IMR-90 (cell line): ENCODE measurements at regions not wholly inside any gene's neighbourhood (a gene's known extent, or its start where the extent isn't known, plus 50 kb on each side); places are given as distances from the start of the nearest gene placed in this dataset.

Source experiments
- ATAC-seq: fragments of 200-7000 bp; cut with Tn5 transposase; 2 replicates; pipeline ENCODE4 v1.9.1; 2020; ENCODE audit warnings: low read depth, mild to moderate bottlenecking, moderate library complexity
- BruUV-seq: library from RNA; stranded (reverse); fragments of 400-500 nt; replicated peaks from 2 replicates; lab custom pipeline; 2021; lab: Mats Ljungman, UMichigan
- CTCF ChIA-PET: fragments of 300-600 bp; formaldehyde crosslinking; extraction: SDS; loops from one replicate; lab custom pipeline; 2021; ENCODE audit warnings: antibody characterized with exemption; lab: Yijun Ruan, JAX
- POLR2A ChIA-PET: fragments of 300-600 bp; sonication (Branson Sonifier 250); formaldehyde crosslinking; loops from one replicate; lab custom pipeline; 2022; ENCODE audit warnings: antibody characterized with exemption; ENCODE audit not compliant: unreplicated experiment; lab: Charles Lee
- DNase-seq: peaks from one replicate; pipeline ENCODE4 v3.0.0; 2013
- H2AFZ ChIP-seq: replicated peaks from 2 replicates; pipeline ENCODE3; 2013; ENCODE audit warnings: low read length, mild to moderate bottlenecking; ENCODE audit not compliant: poor library complexity
- H2AK5ac ChIP-seq: 2 replicates; pipeline ENCODE4 v1.6.1; 2013; ENCODE audit warnings: low read depth, low read length, inconsistent platforms
- H2AK9ac ChIP-seq: replicated peaks from 2 replicates; pipeline ENCODE3; 2013; ENCODE audit warnings: mild to moderate bottlenecking, low read depth, low read length, moderate library complexity; ENCODE audit not compliant: poor library complexity
- H2BK120ac ChIP-seq: 2 replicates; pipeline ENCODE4 v1.6.1; 2013; ENCODE audit warnings: low read depth, low read length, inconsistent platforms
- H2BK15ac ChIP-seq: 3 replicates; pipeline ENCODE4 v1.6.1; 2013; ENCODE audit warnings: low read depth, low read length, inconsistent platforms
- H2BK20ac ChIP-seq: 2 replicates; pipeline ENCODE4 v1.6.1; 2013; ENCODE audit warnings: low read depth, mild to moderate bottlenecking, inconsistent platforms, low read length, moderate library complexity
- H2BK5ac ChIP-seq: 2 replicates; pipeline ENCODE4 v1.6.1; 2013; ENCODE audit warnings: mild to moderate bottlenecking, low read depth, low read length, inconsistent platforms; ENCODE audit not compliant: poor library complexity, severe bottlenecking
- H3K14ac ChIP-seq: replicated peaks from 2 replicates; pipeline ENCODE4 v1.6.1; 2013; ENCODE audit warnings: low read depth, low read length, inconsistent platforms
- H3K18ac ChIP-seq: 2 replicates; pipeline ENCODE4 v1.6.1; 2013; ENCODE audit warnings: low read depth, low read length, control low read depth
- H3K23ac ChIP-seq: 2 replicates; pipeline ENCODE4 v1.6.1; 2013; ENCODE audit warnings: low read depth, low read length, inconsistent platforms
- H3K27ac ChIP-seq: 2 replicates; pipeline ENCODE4 v1.5.1; 2013; ENCODE audit warnings: mild to moderate bottlenecking, control low read depth, low read length; ENCODE audit not compliant: insufficient read depth
- H3K27me3 ChIP-seq: 2 replicates; pipeline ENCODE4 v1.6.1; 2013; ENCODE audit warnings: low read length; ENCODE audit not compliant: control insufficient read depth, insufficient read depth
- H3K36me3 ChIP-seq: 2 replicates; pipeline ENCODE4 v1.6.1; 2013; ENCODE audit warnings: low read length, mixed read lengths; ENCODE audit not compliant: control insufficient read depth, insufficient read depth
- H3K4ac ChIP-seq: 2 replicates; pipeline ENCODE4 v1.6.1; 2013; ENCODE audit warnings: low read depth, low read length, inconsistent platforms
- H3K4me1 ChIP-seq: 2 replicates; pipeline ENCODE4 v1.6.1; 2013; ENCODE audit warnings: low read length, mixed read lengths; ENCODE audit not compliant: control insufficient read depth, insufficient read depth
- H3K4me2 ChIP-seq: 2 replicates; pipeline ENCODE4 v1.6.1; 2013; ENCODE audit warnings: low read depth, mild to moderate bottlenecking, control low read depth, low read length, moderate library complexity
- H3K4me3 ChIP-seq: 2 replicates; pipeline ENCODE4 v1.5.1; 2013; ENCODE audit warnings: low read depth, mild to moderate bottlenecking, control low read depth, low read length, moderate library complexity; ENCODE audit not compliant: insufficient read depth
- H3K56ac ChIP-seq: 2 replicates; pipeline ENCODE4 v1.6.1; 2013; ENCODE audit warnings: low read length, inconsistent platforms; ENCODE audit not compliant: insufficient read depth; ENCODE audit errors: extremely low read depth
- H3K79me1 ChIP-seq, 2 experiments: 2 replicates each; pipeline ENCODE4 v1.6.1; 2013; ENCODE audit warnings: low read length in 2 of 2, inconsistent platforms in 1 of 2, low read depth in 1 of 2
- H3K9ac ChIP-seq: 2 replicates; pipeline ENCODE4 v1.6.1; 2013; ENCODE audit warnings: low read depth, low read length, control low read depth
- H3K9me1 ChIP-seq: 2 replicates; pipeline ENCODE4 v1.6.1; 2013; ENCODE audit warnings: low read length, inconsistent platforms; ENCODE audit not compliant: insufficient read depth
- H3K9me3 ChIP-seq: 2 replicates; pipeline ENCODE4 v1.6.1; 2013; ENCODE audit warnings: low read length; ENCODE audit not compliant: control insufficient read depth, insufficient read depth
- H4K20me1 ChIP-seq: 2 replicates; pipeline ENCODE4 v1.6.1; 2013; ENCODE audit warnings: low read length, inconsistent platforms; ENCODE audit not compliant: insufficient read depth
- H4K5ac ChIP-seq: 2 replicates; pipeline ENCODE4 v1.6.1; 2013; ENCODE audit warnings: mild to moderate bottlenecking, low read depth, low read length, control low read depth
- H4K8ac ChIP-seq, 2 experiments: 2 replicates each; pipeline ENCODE4 v1.6.1; 2013; ENCODE audit warnings: low read depth in 2 of 2, low read length in 2 of 2, control low read depth in 1 of 2, inconsistent platforms in 1 of 2
- H4K91ac ChIP-seq: 2 replicates; pipeline ENCODE4 v1.6.1; 2013; ENCODE audit warnings: low read depth, low read length, inconsistent platforms; ENCODE audit not compliant: insufficient read depth
- BHLHE40 ChIP-seq: fragments of 150-350 bp; IDR thresholded peaks from 2 replicates; pipeline ENCODE4 v1.6.1; 2016; ENCODE audit warnings: mild to moderate bottlenecking, low read depth, low read length
- CEBPB ChIP-seq: IDR thresholded peaks from 2 replicates; pipeline ENCODE4 v1.6.1; 2012; ENCODE audit warnings: low read depth, low read length, improper control_type of control experiment
- CHD1 ChIP-seq: IDR thresholded peaks from 2 replicates; pipeline ENCODE4 v1.6.1; 2012; ENCODE audit warnings: low read depth, low read length, improper control_type of control experiment
- CTCF ChIP-seq: conservative IDR thresholded peaks from 2 replicates; pipeline ENCODE4 v1.5.1; 2012; ENCODE audit warnings: mild to moderate bottlenecking, low read depth, low read length, improper control_type of control experiment
- ELK1 ChIP-seq: fragments of 150-350 bp; IDR thresholded peaks from 2 replicates; pipeline ENCODE4 v1.6.1; 2016; ENCODE audit warnings: low read depth, mild to moderate bottlenecking, low read length, moderate library complexity, borderline replicate concordance
- FOS ChIP-seq: fragments of 150-350 bp; IDR thresholded peaks from 2 replicates; pipeline ENCODE4 v1.6.1; 2016; ENCODE audit warnings: low read depth, low read length
- MAFK ChIP-seq: IDR thresholded peaks from 2 replicates; pipeline ENCODE4 v1.6.1; 2012; ENCODE audit warnings: low read depth, low read length, improper control_type of control experiment
- MAZ ChIP-seq: IDR thresholded peaks from 2 replicates; pipeline ENCODE4 v1.6.1; 2012; ENCODE audit warnings: low read depth, mild to moderate bottlenecking, low read length, improper control_type of control experiment, moderate library complexity, borderline replicate concordance
- MXI1 ChIP-seq: IDR thresholded peaks from 2 replicates; pipeline ENCODE4 v1.6.1; 2012; ENCODE audit warnings: low read depth, mild to moderate bottlenecking, low read length, moderate library complexity, borderline replicate concordance
- NFE2L2 ChIP-seq: fragments of 150-350 bp; IDR thresholded peaks from 2 replicates; pipeline ENCODE4 v1.6.1; 2016; ENCODE audit warnings: low read depth, mild to moderate bottlenecking, low read length
- POLR2A ChIP-seq: IDR thresholded peaks from 2 replicates; pipeline ENCODE4 v1.6.1; 2012; ENCODE audit warnings: mild to moderate bottlenecking, low read depth, low read length
- RAD21 ChIP-seq: IDR thresholded peaks from 2 replicates; pipeline ENCODE4 v1.6.1; 2012; ENCODE audit warnings: low read length, improper control_type of control experiment
- RCOR1 ChIP-seq: IDR thresholded peaks from 2 replicates; pipeline ENCODE4 v1.6.1; 2012; ENCODE audit warnings: mild to moderate bottlenecking, low read length, improper control_type of control experiment; ENCODE audit not compliant: insufficient replicate concordance
- RFX5 ChIP-seq: IDR thresholded peaks from 2 replicates; pipeline ENCODE4 v1.8.0; 2012; ENCODE audit warnings: low read depth, mild to moderate bottlenecking, low read length, moderate library complexity
- SMC3 ChIP-seq: fragments of 150-350 bp; IDR thresholded peaks from 2 replicates; pipeline ENCODE4 v1.6.1; 2016; ENCODE audit warnings: low read depth, mild to moderate bottlenecking, antibody characterized with exemption, low read length, moderate library complexity
- WGBS, 2 experiments: methylation state at CpG; one replicate each; pipeline versions ENCODE4 v1.1.5 to v1.1.7; 2013; ENCODE audit warnings: missing lambda C conversion rate in 2 of 2; ENCODE audit not compliant: insufficient read length in 1 of 2; ENCODE audit errors: extremely low coverage in 2 of 2; 5-methylcytosine and 5-hydroxymethylcytosine counted together
- dilution Hi-C: fragments of 300-500 bp; cut with HindIII; formaldehyde crosslinking; loops from one replicate; pipeline ENCODE4 v1.14.3; 2018; ENCODE audit warnings: low sequenced_read_pairs; ENCODE audit not compliant: unreplicated experiment
- in situ Hi-C: fragments of 300-500 bp; cut with MboI; formaldehyde crosslinking; loops from 3 replicates; pipeline ENCODE4 v1.14.3; 2019; ENCODE audit warnings: low sequenced_read_pairs, inconsistent platforms, mixed read lengths
- intact Hi-C: fragments of 100-400 bp; cut with micrococcal nuclease; formaldehyde crosslinking; loops from 2 replicates; pipeline ENCODE4 v1.10.0; 2022
- TF ChIP-seq, protein P1 (sequence below): fragments of 150-350 bp; IDR thresholded peaks from 2 replicates; pipeline ENCODE4 v1.6.1; 2017; ENCODE audit warnings: mild to moderate bottlenecking, antibody characterized with exemption, low read length, low read depth

DNA sequence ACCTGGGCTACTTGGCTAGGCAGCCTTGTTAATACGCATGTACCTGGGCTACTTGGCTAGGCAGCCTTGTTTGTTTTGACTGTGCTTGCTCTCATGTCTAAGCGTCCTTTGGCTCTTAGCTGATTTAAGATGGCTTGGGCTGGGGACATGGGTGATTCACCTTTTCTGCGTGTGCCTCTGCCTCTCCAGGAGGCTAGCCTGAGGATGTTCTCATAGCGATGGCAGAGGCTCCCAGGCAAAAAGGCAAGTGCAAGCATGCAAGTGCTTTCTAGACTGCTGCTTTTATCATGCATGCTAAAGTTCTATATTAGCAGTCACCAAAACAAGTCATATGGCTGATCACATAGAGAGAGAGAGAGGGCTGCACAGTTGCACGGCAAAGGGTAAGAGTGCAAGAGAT is 300.5 kb downstream of the IRX1 start:
- Histone ChIP-seq H3K9ac (no peak overlapping the region), H3K9me1 (no peaks in the 10 kb centered on the region), H4K20me1 (no peaks in the 10 kb centered on the region), H3K4me1 (no peaks in the 10 kb centered on the region), H2BK15ac (no peak overlapping the region), H2AK5ac (no peak overlapping the region), H3K27ac (no peak overlapping the region), H3K18ac (no peak overlapping the region), H3K36me3 (no peaks in the 10 kb centered on the region), H2BK20ac (no peak overlapping the region), H3K4me2 (no peak overlapping the region), H4K5ac (no peak overlapping the region), H3K79me1 (no peaks in the 10 kb centered on the region), H3K9me3 (peaks cover 13% of the 10 kb centered on the region; the same call in 1 of the 2 replicates), H3K27me3 (no peaks in the 10 kb centered on the region), H3K14ac (no peak overlapping the region), H2AK9ac (no peak overlapping the region), H2BK5ac (no peak overlapping the region), H4K8ac (no peak overlapping the region), H3K4ac (no peak overlapping the region), H4K91ac (no peak overlapping the region), H3K56ac (no peak overlapping the region), H3K4me3 (no peak overlapping the region), H2AFZ (no peak overlapping the region), H2BK120ac (no peak overlapping the region), H3K23ac (no peak overlapping the region)
- TF ChIP-seq FOS (no peak), MAFK (no peak), RFX5 (no peak), CEBPB (no peak), BHLHE40 (no peak), POLR2A (no peak), SMC3 (no peak), MXI1 (no peak), NFE2L2 (no peak), CHD1 (no peak), ELK1 (no peak), RCOR1 (no peak), CTCF (no peak), MAZ (no peak), RAD21 (no peak)
- TF ChIP-seq, protein P1, sequence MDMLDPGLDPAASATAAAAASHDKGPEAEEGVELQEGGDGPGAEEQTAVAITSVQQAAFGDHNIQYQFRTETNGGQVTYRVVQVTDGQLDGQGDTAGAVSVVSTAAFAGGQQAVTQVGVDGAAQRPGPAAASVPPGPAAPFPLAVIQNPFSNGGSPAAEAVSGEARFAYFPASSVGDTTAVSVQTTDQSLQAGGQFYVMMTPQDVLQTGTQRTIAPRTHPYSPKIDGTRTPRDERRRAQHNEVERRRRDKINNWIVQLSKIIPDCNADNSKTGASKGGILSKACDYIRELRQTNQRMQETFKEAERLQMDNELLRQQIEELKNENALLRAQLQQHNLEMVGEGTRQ = no peak
- in situ Hi-C loops (no loop called here), intact Hi-C loops (no loop called here), dilution Hi-C loops (no loop called here)
- CTCF ChIA-PET = no interaction called here
- BruUV-seq = no TSS peak
- POLR2A ChIA-PET = no interaction called here
- WGBS, 2 experiments = 57% methylated on average over 1 of the region's 5 CpGs; no CpG with 5 or more reads in 1 of the 2 experiments
- ATAC-seq (no peak), DNase-seq (no peak)
